AG20443 (cell line): ENCODE measurements at regions not wholly inside any gene's neighbourhood (a gene's known extent, or its start where the extent isn't known, plus 50 kb on each side); places are given as distances from the start of the nearest gene placed in this dataset.
A peak's percentile ranks its signal among the peaks of the same experiment; 100 is the strongest.

Experiments used
- DNase-seq: peaks from one replicate; pipeline ENCODE4 v3.0.0; 2012; ENCODE audit warnings: low spot score, mixed read lengths

GRCh38 chr11:115927823-115928329 lies 423.7 kb upstream of the CADM1 start:
- no peak for DNase-seq

- no peak for DNase-seq
Measured at GRCh38 chr11:115926601-115927000, 422.4 kb upstream of the CADM1 start.

- DNase-seq: no peak
Measured at GRCh38 chr11:115926138-115926537, 421.9 kb upstream of the CADM1 start.

DNA sequence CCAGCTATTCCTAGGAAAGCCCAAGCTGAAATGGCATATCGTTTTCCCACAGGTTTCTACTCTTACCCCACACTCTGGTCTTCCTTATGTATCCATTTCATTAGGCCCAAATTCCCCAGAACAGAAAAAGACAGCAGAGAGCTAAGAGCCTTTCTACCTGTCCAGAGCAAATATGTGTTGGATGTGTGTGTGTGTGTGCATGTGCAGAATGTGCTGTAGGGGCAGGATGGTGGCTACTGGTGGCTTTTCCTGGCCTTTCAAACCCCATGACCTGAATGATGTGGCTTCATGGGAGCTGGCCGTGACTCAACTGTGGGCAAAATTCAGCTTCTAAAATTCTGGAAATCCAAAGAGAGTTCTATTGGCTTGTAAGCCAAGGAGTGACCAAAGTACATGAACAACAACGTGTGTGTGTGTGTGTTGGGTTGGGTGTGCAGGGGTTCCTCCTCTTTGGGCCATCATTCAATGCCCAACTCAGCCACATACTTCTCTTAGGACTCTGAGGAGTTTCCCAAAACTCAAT lies 421.4 kb upstream of the CADM1 start:
- DNase-seq: no peak

- DNase-seq: no peak
Measured at GRCh38 chr11:115924744-115925567, 420.7 kb upstream of the CADM1 start.

GRCh38 chr11:115922876-115923275 lies 418.7 kb upstream of the CADM1 start:
- no peak for DNase-seq

GRCh38 chr11:115921986-115922385 lies 417.8 kb upstream of the CADM1 start:
- DNase-seq: no peak

DNA sequence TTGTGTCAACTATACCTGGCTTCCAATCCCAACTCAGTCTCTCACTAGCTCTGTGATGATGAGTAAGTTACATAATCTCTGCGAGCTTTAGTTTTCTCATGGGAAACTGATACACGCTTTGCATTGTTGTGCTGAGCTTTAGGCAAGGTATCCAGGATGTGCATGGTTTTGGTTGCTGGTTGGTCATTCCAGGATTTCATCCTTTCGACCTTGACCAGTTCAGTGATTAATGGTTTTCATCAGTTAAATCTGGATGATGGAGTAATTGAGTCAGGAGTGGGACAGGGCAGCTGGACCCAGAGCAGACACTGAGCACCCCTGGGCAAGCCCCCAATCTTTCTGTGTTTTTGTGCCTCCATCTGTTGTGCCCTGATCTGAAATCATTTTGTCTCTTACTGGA lies 417.3 kb upstream of the CADM1 start:
- no peak for DNase-seq

GRCh38 chr11:115920841-115921480 lies 416.7 kb upstream of the CADM1 start:
- no peak for DNase-seq

- peak; percentile 18 for DNase-seq
Measured at GRCh38 chr11:115920092-115920461, 415.9 kb upstream of the CADM1 start.

- no peak for DNase-seq
Measured at GRCh38 chr11:115919341-115920091, 415.3 kb upstream of the CADM1 start.

DNA sequence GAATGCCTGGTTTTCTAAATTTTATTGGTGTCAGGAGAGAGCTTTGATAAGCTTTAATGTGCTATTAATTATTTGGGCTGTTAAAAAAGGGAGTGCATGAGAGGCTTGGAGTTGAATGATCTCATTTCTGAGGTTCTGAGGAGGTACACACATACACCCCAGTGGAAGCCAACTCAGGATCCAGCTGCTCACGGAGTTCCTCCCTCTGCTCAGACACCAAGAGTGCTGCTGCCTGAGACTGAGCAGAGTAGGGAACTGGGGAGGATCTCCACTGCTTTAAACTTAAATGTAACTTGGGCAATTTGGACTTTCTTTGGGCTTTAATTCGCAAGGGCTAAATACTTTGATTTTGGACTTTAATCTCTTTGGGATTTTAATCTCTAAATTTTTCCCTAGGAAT lies 414.4 kb upstream of the CADM1 start:
- no peak for DNase-seq

DNA sequence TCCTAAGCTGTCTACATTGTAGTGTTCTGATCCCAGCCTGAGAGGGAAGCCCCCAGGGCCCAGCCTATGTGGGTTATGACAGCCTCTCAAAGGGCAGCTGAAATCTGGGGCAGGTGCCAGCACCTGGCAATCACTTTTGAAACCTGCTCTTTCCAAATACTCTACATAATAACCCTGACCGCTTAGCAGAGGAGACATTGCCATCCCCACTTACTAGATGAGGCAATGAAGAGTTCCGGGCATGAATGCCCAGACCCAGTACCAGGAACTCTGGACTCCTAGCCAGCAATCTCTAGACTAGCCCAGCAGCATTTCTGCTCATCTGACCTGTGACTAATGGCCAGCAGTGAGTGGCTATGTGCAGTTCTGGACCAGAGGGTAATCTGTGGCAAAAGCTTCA lies 412.4 kb upstream of the CADM1 start:
- no peak for DNase-seq

- no peak for DNase-seq
Measured at GRCh38 chr11:115912484-115912945, 408.3 kb upstream of the CADM1 start.

DNA sequence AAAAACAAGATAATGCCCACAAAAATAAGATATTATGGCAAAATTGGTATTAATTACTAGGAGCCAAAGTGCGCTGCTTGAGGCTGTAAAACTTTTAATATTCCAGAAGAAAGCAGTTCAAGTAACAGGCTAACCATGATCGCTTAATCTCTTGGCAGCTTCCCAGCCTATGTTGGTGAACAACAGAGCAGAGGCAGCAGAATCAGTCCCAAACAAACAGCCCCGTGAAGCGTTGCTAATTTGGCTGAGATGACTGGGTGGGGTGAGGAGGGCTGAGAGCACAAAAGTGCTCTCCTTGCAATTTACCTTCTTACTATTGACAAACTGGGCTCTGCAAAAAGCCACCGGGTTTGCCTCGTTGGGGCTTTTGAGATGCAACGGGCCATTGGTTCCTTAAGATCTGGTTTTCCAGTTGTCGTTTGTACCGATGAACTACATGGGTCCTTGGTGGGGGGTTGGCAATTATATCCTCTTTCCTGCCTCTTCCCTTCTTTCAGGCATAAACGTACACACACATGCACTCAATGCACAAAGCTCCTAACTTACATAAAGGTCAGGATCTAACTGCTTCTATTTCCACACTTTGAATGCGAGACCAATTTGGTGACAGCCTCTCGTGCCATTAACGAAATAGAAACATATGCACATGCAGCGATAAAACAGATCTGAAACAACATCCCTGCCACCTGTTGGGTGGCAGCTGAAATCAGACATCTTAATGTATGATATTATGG lies 407.6 kb upstream of the CADM1 start:
- DNase-seq: no peak

DNA sequence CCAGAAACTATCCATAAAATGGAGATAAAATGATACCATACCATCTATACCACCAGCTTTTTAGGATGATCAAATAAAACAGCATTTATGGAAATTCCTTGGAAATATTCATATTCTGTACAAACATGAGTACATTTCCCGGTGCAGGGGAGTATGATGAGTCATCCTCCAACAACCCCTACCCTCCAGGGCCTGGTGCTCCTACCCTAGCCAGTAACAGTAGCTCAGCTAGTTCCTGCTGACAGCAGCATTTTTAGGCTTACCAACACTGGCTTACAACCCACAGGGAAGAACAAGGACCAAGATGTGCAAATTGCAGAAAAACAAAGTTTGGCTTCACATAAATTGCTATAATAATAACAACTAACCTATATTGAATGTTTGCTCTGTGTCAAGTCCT lies 406.2 kb upstream of the CADM1 start:
- DNase-seq: no peak

- DNase-seq: no peak
Measured at GRCh38 chr11:115906171-115906570, 402.0 kb upstream of the CADM1 start.

DNA sequence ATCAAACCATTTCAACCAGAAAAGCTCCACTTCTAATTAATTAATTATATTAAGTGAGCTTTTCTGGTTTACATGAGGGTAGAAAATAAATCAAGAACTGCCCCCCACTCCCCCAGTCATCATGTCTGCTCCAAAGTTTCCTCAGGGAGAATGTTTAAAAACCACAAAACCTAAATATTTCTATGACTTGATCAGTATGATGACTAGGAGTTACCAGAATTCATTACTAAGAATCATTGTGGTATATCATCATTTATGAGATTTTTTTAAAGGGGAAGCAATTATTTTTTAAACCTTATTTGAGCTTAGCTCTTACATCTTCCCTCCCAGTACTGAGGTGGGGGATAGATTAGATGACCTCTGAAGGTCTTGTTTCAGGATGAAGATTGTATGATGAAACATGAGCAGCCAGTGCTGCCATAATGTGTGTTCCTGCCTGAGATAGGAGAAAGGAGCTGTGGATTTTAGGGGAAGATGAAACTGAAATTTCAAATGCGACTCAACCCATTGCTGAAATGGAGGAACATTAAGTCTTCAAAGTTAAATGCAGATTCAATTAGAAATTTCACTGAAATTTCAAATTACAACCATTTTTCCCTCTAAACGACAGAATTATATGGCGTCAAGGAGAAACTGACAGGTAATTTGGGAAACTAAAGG lies 401.3 kb upstream of the CADM1 start:
- no peak for DNase-seq

- no peak for DNase-seq
Measured at GRCh38 chr11:115903179-115903578, 399.0 kb upstream of the CADM1 start.

- DNase-seq: no peak
Measured at GRCh38 chr11:115901069-115901468, 396.9 kb upstream of the CADM1 start.

GRCh38 chr11:115900111-115900510 lies 395.9 kb upstream of the CADM1 start:
- DNase-seq: no peak
